GM12892 (cell line): ENCODE measurements at regions not wholly inside any gene's neighbourhood (a gene's known extent, or its start where the extent isn't known, plus 50 kb on each side); places are given as distances from the start of the nearest gene placed in this dataset.

Experiments used
- POLR2A ChIP-seq: IDR thresholded peaks from 2 replicates; pipeline ENCODE4 v1.6.1; 2011; ENCODE audit warnings: low read depth, low read length, control low read depth
- POLR2AphosphoS5 ChIP-seq: IDR thresholded peaks from 2 replicates; pipeline ENCODE4 v1.6.1; 2011; ENCODE audit warnings: low read depth, low read length, control low read depth

- TF ChIP-seq POLR2AphosphoS5 (no peak), POLR2A (no peak)
Measured at GRCh38 chr1:232276651-232277050, 353.3 kb downstream of the SIPA1L2 start.
